Embryonic facial prominence (tissue), 1 donor: ENCODE measurements at regions not wholly inside any gene's neighbourhood (a gene's known extent, or its start where the extent isn't known, plus 50 kb on each side); places are given as distances from the start of the nearest gene placed in this dataset.
"Not testable (repeated sequence)": the region's sequence is repeated elsewhere in the genome, so short reads cannot be mapped to it uniquely, and the experiment has no call there.

Experiments used
- DNase-seq: peaks from one replicate; pipeline ENCODE4 v3.0.0-alpha.2; 2016; ENCODE audit errors: extremely low spot score

- DNase-seq: no peak
Measured at GRCh38 chr16:85526185-85526974, 86.7 kb upstream of the GSE1 start.

- DNase-seq: no peak
Measured at GRCh38 chr16:85527042-85527766, 85.9 kb upstream of the GSE1 start.

- DNase-seq: no peak
Measured at GRCh38 chr16:85527767-85528297, 85.3 kb upstream of the GSE1 start.

- DNase-seq: no peak
Measured at GRCh38 chr16:85528528-85529387, 84.4 kb upstream of the GSE1 start.

- no peak for DNase-seq
Measured at GRCh38 chr16:85529489-85530369, 83.4 kb upstream of the GSE1 start.

GRCh38 chr16:85530370-85530739, 82.8 kb upstream of the GSE1 start:
- no peak for DNase-seq

- DNase-seq: no peak
Measured at GRCh38 chr16:85531516-85531915, 81.6 kb upstream of the GSE1 start.

GRCh38 chr16:85532147-85532546, 81.0 kb upstream of the GSE1 start:
- no peak for DNase-seq

- DNase-seq: not testable (repeated sequence)
Measured at GRCh38 chr16:85533593-85533992, 79.5 kb upstream of the GSE1 start.

- no peak for DNase-seq
Measured at GRCh38 chr16:85534536-85535351, 78.4 kb upstream of the GSE1 start.

- DNase-seq: no peak
Measured at GRCh38 chr16:85535352-85536072, 77.6 kb upstream of the GSE1 start.

- DNase-seq: no peak
Measured at GRCh38 chr16:85536073-85536410, 77.1 kb upstream of the GSE1 start.

- DNase-seq: no peak
Measured at GRCh38 chr16:85536411-85537330, 76.5 kb upstream of the GSE1 start.

- DNase-seq: no peak
Measured at GRCh38 chr16:85537331-85537788, 75.8 kb upstream of the GSE1 start.

- no peak for DNase-seq
Measured at GRCh38 chr16:85537795-85538401, 75.2 kb upstream of the GSE1 start.

- DNase-seq: no peak
Measured at GRCh38 chr16:85539084-85539483, 74.0 kb upstream of the GSE1 start.

- no peak for DNase-seq
Measured at GRCh38 chr16:85539629-85540291, 73.4 kb upstream of the GSE1 start.
